ENCODE measurements at regions not wholly inside any gene's neighbourhood (a gene's known extent, or its start where the extent isn't known, plus 50 kb on each side); places are given as distances from the start of the nearest gene placed in this dataset.

GRCh38 chr15:93859176-93859575 lies 372.2 kb upstream of the MCTP2 start:
- TF ChIP-seq POLR2A (IDR thresholded peaks at IDR 0.05), result no peak
- TF ChIP-seq, protein P1, sequence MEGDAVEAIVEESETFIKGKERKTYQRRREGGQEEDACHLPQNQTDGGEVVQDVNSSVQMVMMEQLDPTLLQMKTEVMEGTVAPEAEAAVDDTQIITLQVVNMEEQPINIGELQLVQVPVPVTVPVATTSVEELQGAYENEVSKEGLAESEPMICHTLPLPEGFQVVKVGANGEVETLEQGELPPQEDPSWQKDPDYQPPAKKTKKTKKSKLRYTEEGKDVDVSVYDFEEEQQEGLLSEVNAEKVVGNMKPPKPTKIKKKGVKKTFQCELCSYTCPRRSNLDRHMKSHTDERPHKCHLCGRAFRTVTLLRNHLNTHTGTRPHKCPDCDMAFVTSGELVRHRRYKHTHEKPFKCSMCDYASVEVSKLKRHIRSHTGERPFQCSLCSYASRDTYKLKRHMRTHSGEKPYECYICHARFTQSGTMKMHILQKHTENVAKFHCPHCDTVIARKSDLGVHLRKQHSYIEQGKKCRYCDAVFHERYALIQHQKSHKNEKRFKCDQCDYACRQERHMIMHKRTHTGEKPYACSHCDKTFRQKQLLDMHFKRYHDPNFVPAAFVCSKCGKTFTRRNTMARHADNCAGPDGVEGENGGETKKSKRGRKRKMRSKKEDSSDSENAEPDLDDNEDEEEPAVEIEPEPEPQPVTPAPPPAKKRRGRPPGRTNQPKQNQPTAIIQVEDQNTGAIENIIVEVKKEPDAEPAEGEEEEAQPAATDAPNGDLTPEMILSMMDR (IDR thresholded peaks at IDR 0.05), result no peak

All from testis (tissue), 2 donors.